GM12878 (cell line): ENCODE measurements at regions not wholly inside any gene's neighbourhood (a gene's known extent, or its start where the extent isn't known, plus 50 kb on each side); places are given as distances from the start of the nearest gene placed in this dataset.

Experiments
- ATAC-seq: fragments of 200-7000 bp; cut with Tn5 transposase; 3 replicates; pipeline ENCODE4 v1.9.1; 2020; ENCODE audit warnings: mild to moderate bottlenecking, moderate library complexity
- BruUV-seq: library from RNA; stranded (reverse); fragments of 400-500 nt; replicated peaks from 2 replicates; lab custom pipeline; 2021; lab: Mats Ljungman, UMichigan
- CTCF ChIA-PET: fragments of 300-600 bp; sonication (Branson Sonifier 250); formaldehyde crosslinking; extraction: SDS; loops from one replicate; lab custom pipeline; 2021; ENCODE audit warnings: inconsistent platforms; lab: Yijun Ruan, JAX
- POLR2A ChIA-PET: fragments of 350-600 bp; formaldehyde crosslinking; extraction: SDS; loops from one replicate; lab custom pipeline; 2021; ENCODE audit warnings: inconsistent platforms; lab: Charles Lee
- RAD21 ChIA-PET: fragments of 300-600 bp; sonication (Branson Sonifier 250); formaldehyde crosslinking; loops from one replicate; lab custom pipeline; 2023; ENCODE audit warnings: antibody characterized with exemption; ENCODE audit not compliant: unreplicated experiment; lab: Charles Lee
- SMC1A ChIA-PET: fragments of 300-600 bp; sonication (Branson Sonifier 250); formaldehyde crosslinking; loops from one replicate; lab custom pipeline; 2023; ENCODE audit not compliant: unreplicated experiment, uncharacterized antibody; lab: Charles Lee
- DNase-seq: peaks from one replicate; pipeline ENCODE4 v3.0.0-alpha.2; 2011; ENCODE audit warnings: low read depth, low spot score
- FAIRE-seq: peaks from 3 replicates; lab custom pipeline; 2011; peaks lifted over from hg19 to GRCh38; lab: Jason Lieb, UNC
- H2AFZ ChIP-seq: 2 replicates; pipeline ENCODE4 v1.6.0; 2011; ENCODE audit warnings: low read depth, low read length, control low read depth; ENCODE audit not compliant: control insufficient read depth
- H3K27ac ChIP-seq: 2 replicates; pipeline ENCODE4 v1.5.1; 2011; ENCODE audit warnings: control low read depth; ENCODE audit not compliant: control insufficient read depth, insufficient read depth
- H3K27me3 ChIP-seq, 2 experiments: replicated peaks in 1 of 2; 2 replicates each; pipeline versions ENCODE4 v1.6.0 to v1.6.1; 2011; ENCODE audit warnings: low read length in 1 of 2; ENCODE audit not compliant: control insufficient read depth in 2 of 2, insufficient read depth in 2 of 2
- H3K36me3 ChIP-seq, 2 experiments: 2 replicates each; pipeline ENCODE4 v1.5.1; 2011; ENCODE audit warnings: low read length in 1 of 2; ENCODE audit not compliant: control insufficient read depth in 2 of 2, insufficient read depth in 2 of 2
- H3K4me1 ChIP-seq: 2 replicates; pipeline ENCODE4 v1.6.1; 2011; ENCODE audit warnings: mild to moderate bottlenecking, low read length, moderate library complexity, mixed read lengths; ENCODE audit not compliant: control insufficient read depth, insufficient read depth
- H3K4me2 ChIP-seq: 2 replicates; pipeline ENCODE4 v1.6.0; 2011; ENCODE audit warnings: control low read depth; ENCODE audit not compliant: control insufficient read depth, insufficient read depth
- H3K4me3 ChIP-seq: fragments of 200-600 bp; sonication (generic); 2 replicates; pipeline ENCODE4 v1.5.1; 2016
- H3K79me2 ChIP-seq: 2 replicates; pipeline ENCODE4 v1.6.0; 2011; ENCODE audit warnings: low read length; ENCODE audit not compliant: control insufficient read depth, insufficient read depth
- H3K9ac ChIP-seq: 2 replicates; pipeline ENCODE4 v1.8.0; 2011; ENCODE audit warnings: low read length, control low read depth, mixed read lengths; ENCODE audit not compliant: control insufficient read depth, insufficient read depth
- H3K9me3 ChIP-seq: replicated peaks from 3 replicates; pipeline ENCODE4 v1.5.1; 2011; ENCODE audit warnings: mild to moderate bottlenecking, low read length; ENCODE audit not compliant: control insufficient read depth, insufficient read depth
- H4K20me1 ChIP-seq: 2 replicates; pipeline ENCODE4 v1.6.0; 2011; ENCODE audit not compliant: control insufficient read depth, insufficient read depth
- BMI1 ChIP-seq: fragments of 450-650 bp; IDR thresholded peaks from 2 replicates; pipeline ENCODE4 v1.6.1; 2016; ENCODE audit warnings: mild to moderate bottlenecking, moderate library complexity, borderline replicate concordance
- RBBP5 ChIP-seq: fragments of 200-600 bp; sonication (generic); conservative IDR thresholded peaks from 2 replicates; pipeline ENCODE4 v1.6.1; 2016
- SUPT20H ChIP-seq: IDR thresholded peaks from 2 replicates; pipeline ENCODE4 v1.6.1; 2011; ENCODE audit warnings: low read depth, mild to moderate bottlenecking, low read length, moderate library complexity, borderline replicate concordance; ENCODE audit not compliant: control insufficient read depth
- WGBS: methylation state at CpG from one replicate; pipeline ENCODE4 v1.1.6; 2016; ENCODE audit warnings: low lambda C conversion rate; ENCODE audit not compliant: insufficient replicate concordance, insufficient coverage; ENCODE audit errors: missing lambda C conversion rate; 5-methylcytosine and 5-hydroxymethylcytosine counted together
- in situ Hi-C: fragments of 300-500 bp; cut with MboI; formaldehyde crosslinking; loops from 9 replicates; pipeline ENCODE4 v1.14.3; 2018; ENCODE audit warnings: mixed read lengths
- intact Hi-C: fragments of 100-400 bp; cut with micrococcal nuclease; formaldehyde crosslinking; loops from one replicate; pipeline ENCODE4 v1.14.2; 2022; ENCODE audit not compliant: unreplicated experiment
- TF ChIP-seq, protein P1 (sequence below): fragments of 450-650 bp; IDR thresholded peaks from 2 replicates; pipeline ENCODE4 v1.6.1; 2017; ENCODE audit warnings: mild to moderate bottlenecking, low read depth, inconsistent platforms; ENCODE audit not compliant: poor library complexity, severe bottlenecking

DNA sequence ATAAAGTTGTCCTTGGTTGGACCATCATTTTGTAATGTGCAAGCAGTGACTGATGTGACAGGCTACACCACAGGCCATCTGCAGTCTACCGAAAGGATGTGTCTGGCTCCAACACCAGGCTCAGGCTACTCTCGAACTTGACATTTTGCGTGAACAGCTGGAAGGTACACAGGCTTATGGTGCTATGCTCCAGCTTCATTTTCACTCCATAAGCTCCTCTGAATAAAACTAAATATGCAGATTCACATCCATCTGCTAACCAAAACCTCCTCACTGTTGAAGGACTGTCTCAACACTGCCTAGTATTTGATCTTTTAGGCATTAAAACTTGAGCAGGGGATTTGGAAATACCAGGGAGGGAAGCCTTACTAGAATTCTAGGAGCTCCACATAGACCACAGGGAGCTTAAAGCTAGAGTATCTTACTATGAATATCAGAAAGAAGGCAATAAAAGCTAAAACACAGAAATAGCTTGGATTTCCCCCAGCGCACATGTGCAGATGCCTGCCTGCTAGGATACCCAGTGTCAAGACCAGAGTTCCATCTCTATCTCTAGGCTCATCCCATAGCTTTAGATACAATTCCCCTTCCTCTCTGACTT is 383.9 kb upstream of the FAT3 start (continued):
- no peak for TF ChIP-seq SUPT20H

GRCh38 chr11:91837411-91838330 is 386.9 kb upstream of the FAT3 start:
- intact Hi-C loops: no loop called here
- DNase-seq (no peak), FAIRE-seq (no peak)
- ChIA-PET SMC1A (interaction anchor here (0.7 kb wide), 1 partner anchor 44 kb away, joined by 3 read pairs; no protein-coding TSS in a partner anchor), RAD21 (no interaction called here), POLR2A (no interaction called here), CTCF (no interaction called here)
- no peaks in the 10 kb centered on the region for H4K20me1 ChIP-seq
- H3K36me3 ChIP-seq: no peaks in the 10 kb centered on the region
- no peaks in the 10 kb centered on the region for H3K79me2 ChIP-seq
- H3K27me3 ChIP-seq: no peaks in the 10 kb centered on the region
- H3K9ac ChIP-seq: no peak overlapping the region
- no TSS peak for BruUV-seq
- H3K9me3 ChIP-seq: no peaks in the 10 kb centered on the region
- H3K27ac ChIP-seq: no peak overlapping the region
- no peak overlapping the region for H3K4me2 ChIP-seq
- TF ChIP-seq RBBP5: no peak
- TF ChIP-seq BMI1: no peak
- TF ChIP-seq, all 136 proteins: peak for 0
- no peak overlapping the region for H3K4me3 ChIP-seq
- in situ Hi-C loops: no loop called here
- no peaks in the 10 kb centered on the region for H3K4me1 ChIP-seq
- ATAC-seq: no peak
- no peak overlapping the region for H2AFZ ChIP-seq
- 12% methylated on average over 2 of the region's 2 CpGs for WGBS

GRCh38 chr11:91835051-91835560 is 389.5 kb upstream of the FAT3 start:
- no peaks in the 10 kb centered on the region for H3K79me2 ChIP-seq
- CTCF ChIA-PET: no interaction called here
- H4K20me1 ChIP-seq: no peaks in the 10 kb centered on the region
- H3K4me2 ChIP-seq: no peak overlapping the region
- H3K4me1 ChIP-seq: no peaks in the 10 kb centered on the region
- POLR2A ChIA-PET: no interaction called here
- H3K27ac ChIP-seq: no peak overlapping the region
- WGBS: 0% methylated on average over 3 of the region's 3 CpGs
- no peak overlapping the region for H3K4me3 ChIP-seq
- intact Hi-C loops: no loop called here
- DNase-seq: no peak
- SMC1A ChIA-PET: no interaction called here
- TF ChIP-seq, protein P1, sequence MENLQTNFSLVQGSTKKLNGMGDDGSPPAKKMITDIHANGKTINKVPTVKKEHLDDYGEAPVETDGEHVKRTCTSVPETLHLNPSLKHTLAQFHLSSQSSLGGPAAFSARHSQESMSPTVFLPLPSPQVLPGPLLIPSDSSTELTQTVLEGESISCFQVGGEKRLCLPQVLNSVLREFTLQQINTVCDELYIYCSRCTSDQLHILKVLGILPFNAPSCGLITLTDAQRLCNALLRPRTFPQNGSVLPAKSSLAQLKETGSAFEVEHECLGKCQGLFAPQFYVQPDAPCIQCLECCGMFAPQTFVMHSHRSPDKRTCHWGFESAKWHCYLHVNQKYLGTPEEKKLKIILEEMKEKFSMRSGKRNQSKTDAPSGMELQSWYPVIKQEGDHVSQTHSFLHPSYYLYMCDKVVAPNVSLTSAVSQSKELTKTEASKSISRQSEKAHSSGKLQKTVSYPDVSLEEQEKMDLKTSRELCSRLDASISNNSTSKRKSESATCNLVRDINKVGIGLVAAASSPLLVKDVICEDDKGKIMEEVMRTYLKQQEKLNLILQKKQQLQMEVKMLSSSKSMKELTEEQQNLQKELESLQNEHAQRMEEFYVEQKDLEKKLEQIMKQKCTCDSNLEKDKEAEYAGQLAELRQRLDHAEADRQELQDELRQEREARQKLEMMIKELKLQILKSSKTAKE: no peak
- TF ChIP-seq, all 136 proteins: peak for 0
- no TSS peak for BruUV-seq
- in situ Hi-C loops: no loop called here
- ATAC-seq (no peak), FAIRE-seq (no peak)
- Histone ChIP-seq H3K9ac (no peak overlapping the region), H3K9me3 (no peaks in the 10 kb centered on the region), H3K36me3 (no peaks in the 10 kb centered on the region), H2AFZ (no peak overlapping the region), H3K27me3 (no peaks in the 10 kb centered on the region)
- RAD21 ChIA-PET: no interaction called here
